ENCODE measurements at regions not wholly inside any gene's neighbourhood (a gene's known extent, or its start where the extent isn't known, plus 50 kb on each side); places are given as distances from the start of the nearest gene placed in this dataset.

DNA sequence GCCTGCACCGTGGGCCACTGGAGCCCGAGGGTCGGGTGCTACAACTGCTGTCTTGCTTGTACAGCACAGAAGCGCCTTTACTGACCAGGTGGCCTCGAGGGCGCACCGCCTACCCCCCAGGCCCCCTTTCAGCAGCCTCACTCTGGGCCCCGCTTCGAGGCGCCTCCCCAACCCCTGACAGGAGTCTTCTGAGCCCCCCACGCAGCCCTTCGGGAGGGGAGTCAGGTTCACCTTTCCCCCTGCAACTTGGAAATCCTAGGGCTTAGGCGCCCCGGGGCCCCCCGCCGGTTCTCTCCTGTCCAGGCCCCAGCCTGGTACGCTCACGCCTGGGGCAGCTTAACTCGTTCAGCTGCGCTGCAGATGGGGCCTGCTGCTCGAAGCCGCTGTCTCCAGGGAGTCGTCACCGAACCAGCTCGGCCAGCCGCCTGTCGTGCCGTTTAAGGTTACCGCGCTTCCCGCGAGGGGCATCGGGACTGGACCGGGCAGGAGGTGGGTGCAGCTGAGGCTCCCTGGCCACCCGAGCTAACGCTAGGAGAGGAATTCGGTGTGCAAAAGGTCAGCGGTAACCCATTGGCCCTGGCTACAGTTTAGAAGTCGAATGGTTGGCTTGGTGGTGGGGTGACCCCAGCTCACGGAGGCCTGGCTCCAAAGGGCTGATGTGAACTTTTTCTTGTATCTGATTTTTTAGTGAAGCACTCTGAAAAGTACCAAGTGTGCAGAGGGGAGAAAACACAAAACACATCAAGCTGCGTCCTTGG lies 58.9 kb upstream of the BCOR start:
- DNase-seq = no peak

DNA sequence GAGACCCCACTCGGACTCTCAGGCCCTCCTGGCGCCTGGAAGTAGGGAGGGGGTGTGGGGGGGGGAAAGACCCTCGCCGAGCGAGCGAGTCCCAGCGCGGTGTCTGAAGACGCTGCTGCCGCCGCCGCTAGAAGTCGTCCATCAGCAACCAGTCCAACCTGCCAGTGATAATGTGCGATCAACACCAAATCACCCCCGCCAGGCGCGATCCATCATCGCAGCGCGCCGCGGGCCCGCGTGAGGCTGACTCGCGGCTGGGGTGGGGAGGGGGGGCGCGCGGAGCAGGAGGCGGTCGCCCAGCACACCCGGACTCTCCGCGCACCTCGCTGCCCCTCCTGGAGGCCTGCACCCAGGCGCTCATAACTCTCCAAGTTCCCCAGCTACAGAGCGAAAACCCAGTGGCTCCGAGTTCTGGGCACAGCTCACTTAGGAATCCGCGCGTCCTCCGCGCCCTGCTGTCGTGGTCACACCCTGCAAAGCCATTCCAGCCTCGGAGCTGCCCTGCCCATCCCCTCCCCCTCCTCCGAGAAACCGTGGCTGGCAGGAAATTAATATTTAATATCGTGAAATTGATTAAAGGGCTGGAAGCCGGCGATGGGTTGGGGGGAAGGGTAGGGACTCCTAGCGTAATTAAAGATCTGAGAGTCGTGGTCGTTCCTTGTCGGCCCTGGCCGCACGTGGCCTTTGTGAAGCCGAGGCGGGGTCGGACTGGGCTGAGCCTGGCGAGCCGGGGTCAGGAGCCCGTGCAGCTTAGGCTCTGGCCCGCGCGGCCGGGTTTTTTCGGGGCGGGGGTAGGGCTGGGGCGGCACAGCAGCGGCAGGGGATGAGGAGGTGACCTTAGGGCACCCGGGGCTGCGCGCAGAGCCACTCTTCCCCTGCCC lies 58.1 kb upstream of the BCOR start:
- DNase-seq = peak; percentile 65

DNA sequence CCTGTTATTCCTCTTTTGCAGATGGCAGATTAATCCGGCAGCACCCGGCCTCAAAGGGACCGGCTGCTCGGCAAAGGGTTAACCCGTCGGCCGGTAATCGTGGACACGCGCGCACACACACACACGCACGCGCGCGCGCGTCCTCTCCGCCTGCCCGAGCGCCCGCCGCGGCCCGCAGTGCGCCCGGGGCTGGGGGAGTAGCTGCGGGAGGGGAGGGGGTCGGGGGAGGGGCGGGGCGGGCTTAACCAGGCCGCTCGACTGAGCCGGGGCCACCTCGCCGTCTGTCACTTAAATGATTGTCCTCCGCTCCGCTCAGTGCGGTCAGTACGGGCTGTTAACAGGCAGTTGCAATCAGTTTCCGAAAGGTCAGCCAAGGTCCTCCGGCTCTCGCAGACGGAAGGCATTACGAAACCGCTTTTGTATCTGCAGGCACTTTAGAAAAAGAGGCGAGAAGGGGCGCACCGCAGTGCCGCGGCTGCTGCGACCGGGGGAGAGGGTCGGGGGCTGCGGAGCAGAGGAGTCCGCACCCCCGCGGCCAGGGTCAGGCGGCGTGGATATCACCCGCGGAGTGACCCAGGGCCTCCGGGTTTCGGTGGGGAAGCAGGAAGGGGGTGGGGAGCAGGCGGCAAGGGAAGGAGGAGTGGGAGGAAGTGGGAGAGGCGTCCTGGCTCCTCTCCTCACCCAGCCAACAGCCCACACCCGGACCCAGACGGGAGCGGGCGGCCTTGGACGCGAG lies 57.3 kb upstream of the BCOR start:
- DNase-seq = peak; percentile 93

DNA sequence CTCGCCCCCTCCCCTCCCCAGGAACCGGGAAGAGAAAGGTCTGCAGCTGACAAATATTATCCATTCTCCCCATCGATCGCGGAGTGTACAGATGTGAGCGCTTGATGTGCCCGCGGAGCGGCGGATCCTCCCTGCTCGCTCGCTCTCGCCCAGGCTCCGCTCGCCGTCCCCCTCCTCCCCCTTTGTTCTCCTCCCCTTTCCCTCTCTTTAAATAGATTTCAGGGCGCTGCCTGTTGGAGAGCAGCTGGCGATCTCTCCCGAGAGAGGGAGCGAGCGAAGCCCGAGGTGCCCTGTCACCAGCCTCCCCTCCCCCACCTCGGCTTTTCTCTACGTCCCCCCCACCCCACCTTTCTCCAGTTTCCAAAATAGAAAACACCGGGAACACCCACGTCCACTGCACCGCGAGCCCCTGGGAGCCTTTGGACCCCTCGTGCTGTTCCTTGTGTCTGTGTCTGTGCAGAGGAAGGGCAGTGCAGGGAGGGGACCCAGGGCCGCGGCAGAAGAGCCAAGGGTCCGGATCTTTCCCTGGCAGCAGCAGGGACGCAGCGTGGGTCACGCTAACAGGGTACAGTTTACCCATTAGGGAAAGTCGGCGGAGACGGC lies 56.6 kb upstream of the BCOR start:
- DNase-seq = peak; percentile 55

DNA sequence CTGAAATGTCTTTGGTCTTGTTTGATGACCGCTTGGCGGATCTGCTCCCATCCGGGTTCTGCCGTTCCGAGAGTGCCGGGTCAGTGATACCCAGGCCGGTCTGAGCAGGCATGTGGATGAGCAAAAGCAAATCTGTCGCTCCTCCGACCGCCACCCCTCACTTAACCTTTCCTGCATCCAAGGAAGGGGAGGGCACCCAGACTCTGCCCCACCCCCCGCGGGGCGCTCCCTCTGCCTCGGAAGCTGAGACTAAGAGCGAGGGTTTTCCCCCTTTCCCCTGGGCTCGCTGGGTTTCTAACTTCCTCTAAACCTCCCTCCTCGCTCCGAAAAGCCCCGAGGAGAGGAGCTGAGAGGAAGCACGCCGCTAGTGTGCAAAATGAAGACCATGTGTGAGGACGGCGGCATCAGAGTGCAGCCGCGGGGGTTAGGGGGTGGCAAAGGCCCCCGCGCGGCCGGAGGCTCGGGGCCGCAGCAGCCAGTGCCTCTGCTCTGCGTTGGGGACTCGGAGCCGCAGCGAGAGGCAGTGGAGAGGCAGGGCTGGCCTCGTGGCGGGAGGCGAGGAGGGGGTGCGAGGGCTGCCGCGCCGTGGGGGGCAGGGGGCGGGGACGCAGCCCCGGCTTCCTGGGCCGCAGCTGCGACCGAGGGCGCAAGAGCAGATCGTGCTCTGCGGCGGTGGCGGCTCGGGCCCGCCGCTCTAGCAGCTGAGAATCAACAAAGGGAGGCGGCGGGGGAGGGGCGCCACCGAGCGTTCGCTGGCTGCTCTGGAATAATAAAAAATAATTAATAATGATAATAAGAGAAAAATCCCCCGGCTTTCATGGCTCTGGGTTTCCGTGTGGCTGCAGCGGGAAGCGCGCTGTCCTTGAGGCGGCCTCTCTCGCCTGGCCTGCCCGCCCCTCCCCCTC lies 55.8 kb upstream of the BCOR start:
- DNase-seq = peak; percentile 54

DNA sequence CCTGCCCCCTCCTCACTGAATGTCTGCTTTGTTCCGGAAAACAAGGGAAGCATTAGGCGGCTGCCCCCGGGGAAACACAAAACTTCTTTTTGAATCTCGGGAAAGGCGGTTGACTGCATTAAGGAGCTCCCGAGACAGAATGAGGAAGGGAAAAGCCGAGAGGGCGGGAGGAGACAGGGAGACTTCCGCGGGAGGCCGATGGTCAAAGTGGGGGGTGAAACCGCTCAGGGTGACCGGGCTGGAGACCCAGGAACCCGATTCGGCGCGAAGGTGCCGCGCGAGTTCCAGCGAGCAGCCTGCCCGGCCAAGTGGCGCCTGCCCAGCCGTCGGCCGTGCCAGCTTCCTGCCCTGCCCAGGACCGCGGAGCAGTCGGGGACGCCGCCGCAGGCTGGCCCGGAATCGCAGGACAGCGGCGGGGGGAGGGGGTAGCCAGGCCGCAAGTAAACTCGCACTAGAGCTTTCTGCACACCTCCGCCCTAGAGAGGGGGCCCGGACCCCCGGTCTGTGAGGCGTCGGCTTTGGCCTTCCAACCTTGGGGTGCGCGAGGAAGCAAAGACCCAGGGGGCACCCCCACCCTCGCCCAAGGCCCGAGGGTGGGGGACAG lies 55.1 kb upstream of the BCOR start:
- DNase-seq = no peak

DNA sequence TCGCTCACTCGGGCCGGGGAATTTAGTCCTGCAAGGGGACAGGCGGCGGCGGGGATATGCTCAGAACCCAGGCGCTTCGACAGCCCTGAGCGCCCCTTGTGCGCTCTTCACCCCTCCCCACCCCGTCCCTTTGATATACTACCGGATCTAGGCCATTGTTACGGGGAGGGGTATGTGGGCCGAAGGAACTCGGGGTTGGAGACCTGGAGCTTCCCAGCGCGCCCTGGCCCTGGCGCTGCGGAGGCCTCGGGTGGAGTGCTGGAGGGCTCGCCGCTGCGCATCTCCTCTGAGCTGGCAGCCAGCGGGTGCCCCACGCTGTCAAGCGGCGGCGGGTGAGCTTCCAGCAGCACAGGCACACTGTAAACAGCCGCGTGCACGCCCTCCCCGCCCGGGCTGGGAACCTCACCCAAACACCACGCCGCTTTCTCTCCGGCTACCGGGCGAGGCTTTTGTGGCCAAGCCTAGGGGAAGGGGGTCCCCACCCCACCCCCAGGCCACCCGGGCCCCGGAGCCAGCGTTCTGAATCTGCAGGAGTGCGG lies 54.5 kb upstream of the BCOR start:
- DNase-seq = no peak

DNA sequence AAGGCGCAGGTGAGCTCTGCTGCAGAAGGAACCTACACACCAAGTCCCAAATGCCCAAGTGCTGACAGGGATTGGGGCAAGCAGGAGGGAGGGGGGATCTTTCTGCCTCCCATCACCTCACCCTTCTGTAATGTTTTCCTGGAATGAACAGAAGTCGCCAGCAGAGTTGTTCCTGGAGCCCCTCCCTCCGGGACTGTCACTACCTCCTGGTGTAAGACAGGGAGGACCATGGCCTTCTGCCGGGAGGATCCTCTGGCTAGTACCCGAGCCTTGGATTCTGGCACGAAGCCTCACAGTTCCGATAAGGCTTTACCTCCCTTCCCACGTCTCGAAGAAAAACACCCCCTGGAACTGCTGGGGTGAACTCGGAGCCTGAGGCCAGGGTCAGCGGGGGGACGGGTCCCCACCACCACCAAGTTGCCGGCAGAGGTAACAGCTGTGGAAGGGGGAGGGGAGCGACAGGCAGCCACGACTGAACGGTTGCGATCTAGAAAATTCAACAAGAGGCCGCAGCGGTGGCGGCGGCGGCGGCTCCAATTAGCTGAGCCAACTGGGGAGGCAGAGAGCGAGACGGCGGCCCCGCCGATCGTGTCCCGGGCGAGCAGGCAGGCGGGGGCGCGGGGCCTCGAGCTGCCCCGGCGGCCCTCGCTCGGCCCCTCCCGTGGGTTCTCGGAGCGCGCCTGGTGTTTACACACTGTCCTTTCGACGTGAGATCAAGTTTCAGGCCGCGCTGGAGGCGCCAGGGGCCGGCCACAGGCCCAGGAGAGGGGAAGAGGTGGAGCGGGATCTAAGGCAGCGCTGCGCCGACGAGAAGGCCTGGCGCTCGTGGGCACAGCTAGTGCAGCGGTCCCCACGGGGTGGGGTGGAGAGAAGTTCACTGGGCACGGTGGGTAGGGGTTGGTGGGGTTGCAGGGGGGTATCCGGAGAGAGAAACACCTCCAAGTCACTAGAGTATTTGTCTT lies 53.7 kb upstream of the BCOR start:
- DNase-seq = no peak

DNA sequence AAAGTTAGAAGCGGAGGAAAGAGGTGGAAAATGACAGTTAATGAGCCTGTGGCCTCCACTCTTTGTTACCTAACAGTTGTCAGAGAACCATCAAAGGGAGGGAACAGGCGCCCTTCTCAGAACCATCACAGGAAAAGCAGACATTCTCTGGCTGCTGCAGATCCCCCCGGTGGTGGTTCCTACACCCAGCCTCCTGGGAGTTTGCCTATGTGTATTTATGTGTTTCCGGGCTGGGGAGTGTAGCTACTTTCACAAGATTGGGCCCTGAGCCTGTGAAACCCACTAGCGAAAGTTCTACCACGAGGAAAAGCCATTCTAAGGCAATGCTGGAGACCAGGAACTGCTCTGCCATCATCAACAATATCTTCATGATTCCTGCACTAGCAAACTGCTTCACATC lies 52.7 kb upstream of the BCOR start:
- DNase-seq = no peak

DNA sequence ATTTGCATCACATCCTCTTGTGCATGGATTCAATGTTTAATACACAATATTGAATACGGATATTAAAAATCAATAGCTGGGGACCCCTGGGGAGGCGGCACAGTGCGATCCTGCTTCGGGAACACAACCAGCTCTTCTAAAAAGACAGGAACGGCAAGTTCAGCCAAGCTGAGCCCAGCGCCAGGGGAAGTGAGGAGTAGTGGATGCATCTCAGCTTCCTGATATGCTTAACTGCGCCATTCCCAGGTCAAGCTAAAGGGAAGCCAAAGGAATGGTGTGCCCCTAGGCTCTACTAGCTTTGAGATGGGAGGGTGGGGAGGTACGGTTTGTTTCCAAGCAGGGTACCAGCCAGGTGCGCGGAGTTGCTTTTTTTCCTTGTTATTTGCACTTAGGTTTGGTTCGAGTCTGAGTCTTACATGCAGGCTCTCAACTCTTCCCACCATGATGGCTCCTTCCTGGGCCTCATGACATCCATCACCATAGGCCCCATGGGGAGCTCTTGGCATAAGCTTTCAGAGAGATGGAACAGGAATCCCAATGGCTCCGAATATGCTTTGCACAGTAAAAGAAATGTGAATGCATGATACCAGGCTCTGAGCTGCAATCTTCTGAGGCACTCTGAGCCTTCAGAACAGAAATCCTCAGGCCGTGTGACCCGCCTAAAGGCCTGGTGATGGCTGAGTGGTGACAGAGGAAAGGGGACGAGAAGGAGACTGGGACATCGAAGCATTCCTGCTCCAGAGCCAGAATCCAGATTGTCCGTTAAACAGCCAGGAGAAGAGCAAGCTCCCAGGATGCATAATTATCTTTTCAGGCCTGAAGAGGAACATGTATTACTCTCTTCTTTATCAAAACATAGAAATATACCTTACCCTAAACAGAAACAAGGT lies 51.8 kb upstream of the BCOR start:
- no peak for DNase-seq

DNA sequence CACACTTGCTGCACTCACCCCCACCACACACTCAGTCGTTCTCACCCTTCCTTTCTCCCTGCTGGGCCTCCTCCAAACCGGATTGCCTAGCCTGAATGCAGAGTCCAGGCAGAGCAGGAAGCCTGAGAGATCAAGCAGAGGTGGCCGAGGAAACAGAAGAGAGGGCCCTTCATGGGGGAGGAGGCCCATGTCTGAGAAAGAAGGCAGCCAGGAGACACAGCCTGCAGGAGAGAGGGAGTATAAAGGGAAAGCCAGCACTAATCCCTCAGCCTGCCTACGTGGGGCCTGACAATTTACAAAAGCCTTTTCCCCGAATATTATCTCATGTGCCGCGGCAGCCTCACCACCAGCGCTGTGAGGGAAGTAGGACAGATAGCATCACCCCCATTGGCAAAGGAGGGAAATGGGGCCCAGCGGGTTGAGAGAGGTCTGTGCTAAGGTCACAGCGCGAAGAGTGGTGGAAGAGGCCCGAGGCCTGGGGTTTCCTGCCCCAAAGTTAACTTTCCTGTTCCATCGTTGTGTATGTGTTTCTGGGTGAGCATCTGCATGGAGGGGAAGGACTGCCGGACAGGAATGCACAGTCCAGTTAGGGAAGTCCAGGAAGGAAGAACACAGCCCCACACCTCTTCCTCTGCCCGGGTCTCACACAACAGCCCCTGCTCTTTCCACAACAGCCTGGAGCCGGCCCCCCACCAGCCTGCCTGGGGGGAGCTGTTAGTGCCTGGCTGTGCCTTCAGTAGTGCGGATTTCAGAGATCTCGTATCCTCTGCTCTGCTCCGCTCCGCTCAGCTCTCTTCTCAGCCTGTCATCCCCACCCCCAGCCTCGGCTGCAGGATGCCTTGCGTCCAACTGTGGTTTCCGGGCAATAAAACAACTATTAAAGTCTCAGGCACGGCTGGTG lies 50.9 kb upstream of the BCOR start:
- DNase-seq = peak; percentile 80

DNA sequence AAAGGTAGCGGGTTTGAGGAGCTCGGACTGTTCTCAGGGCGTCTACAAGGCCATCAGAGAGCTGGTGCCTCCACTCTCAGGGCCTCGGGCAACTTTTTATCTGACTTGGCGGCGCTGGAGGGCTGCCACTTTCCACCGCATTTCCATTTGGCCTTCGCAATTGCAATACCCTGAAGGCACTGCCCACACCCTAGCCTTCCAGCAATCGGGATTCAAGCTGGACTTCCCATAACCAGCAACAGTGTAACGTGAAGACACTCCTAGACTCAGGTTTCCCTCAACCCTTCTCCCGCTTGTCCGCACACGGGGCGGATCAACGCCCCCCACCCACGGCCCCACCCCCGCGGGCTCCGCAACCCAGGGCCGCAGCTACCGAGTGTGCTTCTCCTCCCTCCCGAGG lies 50.2 kb upstream of the BCOR start:
- peak; percentile 46 for DNase-seq
